Tibial artery (tissue), 4 donors: ENCODE measurements at regions not wholly inside any gene's neighbourhood (a gene's known extent, or its start where the extent isn't known, plus 50 kb on each side); places are given as distances from the start of the nearest gene placed in this dataset.

Source experiments
- DNase-seq, 2 donors: peaks; one replicate each; pipeline ENCODE4 v3.0.0-alpha.2; 2019
- H3K27ac ChIP-seq, 2 donors: fragments of 200-600 bp; sonication (generic) in 1 of 2; 1 replicate in 1 of 2; 2 replicates in 1 of 2; pipeline ENCODE4 v1.5.1; 2018 to 2019; ENCODE audit warnings: mild to moderate bottlenecking in 1 of 2
- H3K27me3 ChIP-seq, 2 donors: fragments of 200-600 bp; sonication (generic) in 1 of 2; one replicate each; pipeline versions ENCODE4 v1.5.1 to v1.6.0; 2016 to 2019
- H3K36me3 ChIP-seq, 3 donors: fragments of 200-600 bp; sonication (generic) in 2 of 3; one replicate each; pipeline ENCODE4 v1.5.1; 2016 to 2019; ENCODE audit warnings: mild to moderate bottlenecking in 2 of 3
- H3K4me1 ChIP-seq, 4 donors: fragments of 200-600 bp; sonication (generic) in 2 of 4; 1 replicate in 3 of 4; 2 replicates in 1 of 4; pipeline ENCODE4 v1.5.1; 2016 to 2019
- H3K4me3 ChIP-seq, 2 donors: fragments of 200-600 bp; sonication (generic) in 1 of 2; 1 replicate in 1 of 2; 2 replicates in 1 of 2; pipeline ENCODE4 v1.5.1; 2018 to 2019; ENCODE audit warnings: mild to moderate bottlenecking in 2 of 2
- H3K9me3 ChIP-seq, 3 donors: fragments of 200-600 bp; sonication (generic) in 1 of 3; one replicate each; pipeline ENCODE4 v1.5.1; 2016 to 2019
- intact Hi-C: fragments of 100-400 bp; cut with DNase I; formaldehyde crosslinking; loops from one replicate; pipeline ENCODE4 v1.15.0; 2023; ENCODE audit warnings: low total_unique reads
- TF ChIP-seq, protein P1 (sequence below), 2 experiments: fragments of 200-600 bp in 1 of 2; fragments of 450-650 bp in 1 of 2; IDR thresholded peaks; one replicate each; pipeline ENCODE4 v1.5.1; 2017 to 2019; ENCODE audit warnings: antibody characterized with exemption in 2 of 2, mild to moderate bottlenecking in 1 of 2, moderate library complexity in 1 of 2

DNA sequence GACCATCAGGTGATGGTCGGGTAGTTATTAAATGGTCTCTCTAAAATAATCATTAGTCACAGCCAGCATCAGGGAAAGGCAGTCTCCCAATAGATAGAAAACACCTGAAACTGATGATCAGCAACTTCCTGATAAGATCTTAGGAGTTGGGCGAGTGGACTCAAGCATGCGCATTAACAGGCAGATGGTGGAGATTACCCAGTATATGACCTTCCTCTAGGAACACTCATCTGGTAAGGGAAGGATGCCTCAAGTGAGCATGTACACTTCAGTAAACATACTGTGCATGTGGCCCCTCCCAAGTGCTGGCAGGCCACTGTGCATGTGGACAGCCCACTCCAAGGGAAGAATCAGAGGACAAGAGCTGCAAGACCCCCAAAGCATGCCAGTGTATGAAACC is 105.9 kb downstream of the ABCC12 start:
- TF ChIP-seq, protein P1, sequence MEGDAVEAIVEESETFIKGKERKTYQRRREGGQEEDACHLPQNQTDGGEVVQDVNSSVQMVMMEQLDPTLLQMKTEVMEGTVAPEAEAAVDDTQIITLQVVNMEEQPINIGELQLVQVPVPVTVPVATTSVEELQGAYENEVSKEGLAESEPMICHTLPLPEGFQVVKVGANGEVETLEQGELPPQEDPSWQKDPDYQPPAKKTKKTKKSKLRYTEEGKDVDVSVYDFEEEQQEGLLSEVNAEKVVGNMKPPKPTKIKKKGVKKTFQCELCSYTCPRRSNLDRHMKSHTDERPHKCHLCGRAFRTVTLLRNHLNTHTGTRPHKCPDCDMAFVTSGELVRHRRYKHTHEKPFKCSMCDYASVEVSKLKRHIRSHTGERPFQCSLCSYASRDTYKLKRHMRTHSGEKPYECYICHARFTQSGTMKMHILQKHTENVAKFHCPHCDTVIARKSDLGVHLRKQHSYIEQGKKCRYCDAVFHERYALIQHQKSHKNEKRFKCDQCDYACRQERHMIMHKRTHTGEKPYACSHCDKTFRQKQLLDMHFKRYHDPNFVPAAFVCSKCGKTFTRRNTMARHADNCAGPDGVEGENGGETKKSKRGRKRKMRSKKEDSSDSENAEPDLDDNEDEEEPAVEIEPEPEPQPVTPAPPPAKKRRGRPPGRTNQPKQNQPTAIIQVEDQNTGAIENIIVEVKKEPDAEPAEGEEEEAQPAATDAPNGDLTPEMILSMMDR (IDR thresholded peaks at IDR 0.05): no peak
- intact Hi-C loops: no loop called here

DNA sequence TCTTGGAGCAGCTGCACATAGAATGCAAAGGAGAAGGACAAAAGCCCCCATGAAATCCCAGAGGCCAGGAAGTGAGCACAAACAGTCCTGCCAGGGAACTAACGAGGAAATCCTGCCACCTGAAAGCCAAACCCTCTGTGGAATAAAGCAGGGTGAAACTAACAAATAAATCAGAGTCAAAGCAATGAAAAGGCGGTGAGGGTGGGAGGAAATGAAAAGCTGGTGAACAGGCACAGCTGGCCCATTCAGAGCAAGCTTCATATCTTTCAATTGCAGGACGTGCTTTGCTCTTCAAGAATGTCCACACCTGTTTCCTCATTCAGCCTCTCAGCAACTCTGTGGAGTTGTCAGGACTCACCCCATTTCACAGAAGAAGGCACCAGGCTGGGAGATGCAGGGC is 108.1 kb downstream of the ABCC12 start:
- H3K36me3 ChIP-seq: no peaks in the 10 kb centered on the region
- intact Hi-C loops: no loop called here
- H3K27ac ChIP-seq: no peak overlapping the region
- H3K4me3 ChIP-seq: no peak overlapping the region
- H3K9me3 ChIP-seq: no peaks in the 10 kb centered on the region
- DNase-seq: no peak
- no peaks in the 10 kb centered on the region for H3K27me3 ChIP-seq
- peaks cover 0 to 2% (median 0%) of the 10 kb centered on the region in 4 donors for H3K4me1 ChIP-seq
- TF ChIP-seq, protein P1 (IDR thresholded peaks at IDR 0.05): no peak

More for the DNA sequence above, 105.9 kb downstream of the ABCC12 start:
- Histone ChIP-seq H3K9me3 (no peaks in the 10 kb centered on the region), H3K36me3 (no peaks in the 10 kb centered on the region), H3K4me1 (peaks cover 0 to 16% (median 5%) of the 10 kb centered on the region in 4 donors), H3K27ac (no peak overlapping the region), H3K27me3 (no peaks in the 10 kb centered on the region), H3K4me3 (no peak overlapping the region)
- no peak for DNase-seq

DNA sequence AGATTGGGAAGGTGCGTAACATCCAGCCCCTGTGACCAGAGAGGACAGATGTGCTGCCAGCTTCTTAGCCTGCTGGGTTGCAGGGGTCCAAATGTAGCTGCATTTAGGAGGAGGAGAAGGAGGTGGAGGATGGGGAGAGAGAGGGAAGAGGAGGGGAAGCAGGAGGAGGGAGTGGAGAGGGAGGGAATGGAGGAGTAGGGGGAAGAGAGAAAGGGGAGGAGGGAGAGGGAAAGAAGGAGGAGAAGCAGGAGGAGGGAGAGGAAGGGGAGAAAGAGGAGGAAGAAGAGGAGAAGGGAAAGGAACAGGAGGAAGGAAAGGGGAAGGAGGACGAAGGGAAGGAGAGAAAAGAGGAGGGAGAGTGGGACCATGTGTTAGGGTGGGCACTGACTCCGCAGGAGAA is 108.6 kb downstream of the ABCC12 start:
- H3K9me3 ChIP-seq: no peaks in the 10 kb centered on the region
- TF ChIP-seq, protein P1 (IDR thresholded peaks at IDR 0.05): no peak
- no peaks in the 10 kb centered on the region for H3K36me3 ChIP-seq
- H3K27me3 ChIP-seq: no peaks in the 10 kb centered on the region
- no peak for DNase-seq
- H3K4me3 ChIP-seq: no peak overlapping the region
- intact Hi-C loops: no loop called here
- H3K27ac ChIP-seq: no peak overlapping the region
- no peaks in the 10 kb centered on the region for H3K4me1 ChIP-seq

DNA sequence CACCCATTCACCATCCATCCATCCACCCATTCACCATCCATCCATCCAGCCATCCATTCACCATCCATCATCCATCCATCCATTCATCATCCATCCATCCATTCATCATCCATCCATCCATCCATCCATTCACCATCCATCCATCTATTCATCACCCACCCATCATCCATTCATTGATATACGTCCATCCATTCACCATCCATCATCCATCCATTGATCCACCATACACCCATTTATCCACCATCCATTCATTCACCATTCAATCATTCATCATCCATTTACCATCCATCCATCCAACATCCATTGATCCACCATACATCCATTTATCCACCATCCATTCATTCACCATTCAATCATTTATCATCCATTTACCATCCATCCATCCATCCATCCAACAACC is 111.7 kb downstream of the ABCC12 start:
- Histone ChIP-seq H3K27me3 (no peaks in the 10 kb centered on the region), H3K36me3 (no peaks in the 10 kb centered on the region), H3K9me3 (no peaks in the 10 kb centered on the region), H3K27ac (no peak overlapping the region), H3K4me1 (no peaks in the 10 kb centered on the region), H3K4me3 (no peak overlapping the region)
- intact Hi-C loops: no loop called here
- no peak for DNase-seq
- TF ChIP-seq, protein P1 (IDR thresholded peaks at IDR 0.05): no peak

DNA sequence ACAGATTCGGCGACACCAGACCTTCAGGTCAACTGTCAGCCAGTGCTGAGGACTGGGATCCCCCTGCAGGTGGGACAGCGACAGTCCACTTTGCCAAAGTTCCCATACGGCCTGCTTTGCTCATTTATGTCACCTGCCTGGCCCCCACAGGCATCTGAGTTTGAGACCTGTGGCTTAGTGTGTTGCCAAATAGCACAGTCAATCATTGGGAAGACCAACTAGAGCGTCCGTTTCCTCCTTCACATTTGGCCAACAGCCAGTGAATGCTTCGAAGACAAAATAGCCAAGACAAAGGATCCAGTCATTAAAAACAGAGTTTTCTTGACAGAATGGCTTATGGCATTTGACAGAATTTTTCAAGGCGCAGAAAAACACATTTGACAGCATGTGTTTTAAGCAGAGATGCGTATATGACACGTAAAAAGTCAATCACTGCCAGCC is 113.8 kb downstream of the ABCC12 start:
- TF ChIP-seq, protein P1 (IDR thresholded peaks at IDR 0.05): no peak
- Histone ChIP-seq H3K4me1 (no peaks in the 10 kb centered on the region), H3K9me3 (no peaks in the 10 kb centered on the region), H3K36me3 (no peaks in the 10 kb centered on the region), H3K4me3 (no peak overlapping the region), H3K27ac (no peak overlapping the region), H3K27me3 (no peaks in the 10 kb centered on the region)
- intact Hi-C loops: no loop called here
- DNase-seq: no peak

DNA sequence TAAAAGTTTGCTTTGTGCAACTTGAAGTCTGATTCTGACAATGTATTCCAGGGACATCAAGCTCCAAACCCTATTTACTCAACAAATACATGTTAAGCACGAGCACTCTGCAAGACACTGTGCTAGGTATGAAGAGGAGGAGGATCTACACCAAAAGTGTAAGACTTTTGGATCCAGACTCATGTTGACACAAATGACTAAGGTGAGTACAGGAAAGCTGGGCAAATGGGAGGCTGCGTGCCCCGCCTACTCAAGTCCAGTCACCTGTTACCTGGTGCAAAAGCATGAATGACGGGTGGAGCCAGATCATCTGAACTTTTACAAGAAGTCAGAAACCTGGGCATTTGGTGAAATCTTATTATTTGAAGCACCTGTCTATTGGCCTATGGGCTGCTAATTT is 120.7 kb downstream of the ABCC12 start:
- Histone ChIP-seq H3K36me3 (no peaks in the 10 kb centered on the region), H3K4me3 (no peak overlapping the region), H3K27ac (no peak overlapping the region), H3K27me3 (no peaks in the 10 kb centered on the region), H3K4me1 (no peaks in the 10 kb centered on the region), H3K9me3 (peaks cover 0 to 5% (median 0%) of the 10 kb centered on the region in 3 donors)
- DNase-seq: no peak
- intact Hi-C loops: no loop called here
- TF ChIP-seq, protein P1 (IDR thresholded peaks at IDR 0.05): no peak
